Peyer's patch (tissue), 4 donors: ENCODE measurements at regions not wholly inside any gene's neighbourhood (a gene's known extent, or its start where the extent isn't known, plus 50 kb on each side); places are given as distances from the start of the nearest gene placed in this dataset.

ENCODE experiments used
- DNase-seq, 3 donors: peaks; one replicate each; pipeline ENCODE4 v3.0.0-alpha.2; 2017 to 2019
- H3K27ac ChIP-seq, 4 donors: fragments of 200-600 bp; sonication (generic); one replicate each; pipeline ENCODE4 v1.5.1; 2016 to 2019
- H3K27me3 ChIP-seq, 2 donors: fragments of 200-600 bp; sonication (generic); one replicate each; pipeline ENCODE4 v1.5.1; 2019
- H3K36me3 ChIP-seq, 3 donors: fragments of 200-600 bp; sonication (generic); one replicate each; pipeline ENCODE4 v1.5.1; 2016 to 2019
- H3K4me1 ChIP-seq, 4 donors: fragments of 200-600 bp; sonication (generic); one replicate each; pipeline ENCODE4 v1.5.1; 2016 to 2019
- H3K4me3 ChIP-seq, 4 donors: fragments of 200-600 bp; sonication (generic); 1 replicate in 3 of 4; 2 replicates in 1 of 4; pipeline ENCODE4 v1.5.1; 2016 to 2019; ENCODE audit warnings: mild to moderate bottlenecking in 1 of 4
- H3K9me3 ChIP-seq, 4 donors: fragments of 200-600 bp; sonication (generic); one replicate each; pipeline ENCODE4 v1.5.1; 2016 to 2019; ENCODE audit warnings: mild to moderate bottlenecking in 1 of 4
- CTCF ChIP-seq, 6 experiments: fragments of 450-650 bp in 4 of 6; fragments of 200-600 bp in 2 of 6; sonication (generic) in 1 of 6; IDR thresholded peaks; one replicate each; pipeline ENCODE4 v1.5.1; 2017 to 2019; ENCODE audit warnings: antibody characterized with exemption in 6 of 6, mild to moderate bottlenecking in 3 of 6, moderate library complexity in 1 of 6
- POLR2A ChIP-seq, 2 donors: fragments of 450-650 bp; IDR thresholded peaks; one replicate each; pipeline ENCODE4 v1.5.1; 2017; ENCODE audit warnings: antibody characterized with exemption in 2 of 2, mild to moderate bottlenecking in 2 of 2, moderate library complexity in 2 of 2

- no peaks in the 10 kb centered on the region for H3K9me3 ChIP-seq
- no peak overlapping the region for H3K27ac ChIP-seq
- no peaks in the 10 kb centered on the region for H3K36me3 ChIP-seq
- no peaks in the 10 kb centered on the region for H3K4me1 ChIP-seq
- no peak overlapping the region for H3K4me3 ChIP-seq
- TF ChIP-seq POLR2A (IDR thresholded peaks at IDR 0.05) (no peak), CTCF (IDR thresholded peaks at IDR 0.05) (no peak)
- H3K27me3 ChIP-seq = no peaks in the 10 kb centered on the region
- DNase-seq = no peak
Measured at GRCh38 chr10:90450797-90451196, 407.0 kb downstream of the HTR7 start.

DNA sequence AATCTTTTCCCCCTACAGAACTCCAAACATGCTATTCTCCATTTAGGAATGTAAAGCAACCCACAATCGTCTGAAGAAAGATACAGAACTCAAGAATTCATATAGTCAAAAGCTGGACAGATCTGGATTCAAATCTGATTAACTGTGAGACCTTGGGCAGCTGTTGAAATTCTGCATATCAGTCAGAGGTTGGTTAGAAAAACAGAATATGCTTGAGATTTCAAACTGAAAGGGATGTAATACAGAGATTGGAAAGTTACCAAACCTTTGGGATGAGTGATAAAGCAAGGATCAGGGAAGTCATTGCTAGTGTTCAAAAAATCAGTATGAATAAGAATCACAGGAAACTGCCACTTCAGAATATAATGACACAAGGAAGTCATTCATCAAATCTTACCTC is 406.6 kb downstream of the HTR7 start:
- Histone ChIP-seq H3K27ac (no peak overlapping the region), H3K4me3 (no peak overlapping the region), H3K36me3 (no peaks in the 10 kb centered on the region), H3K9me3 (no peaks in the 10 kb centered on the region), H3K27me3 (no peaks in the 10 kb centered on the region), H3K4me1 (no peaks in the 10 kb centered on the region)
- TF ChIP-seq POLR2A (IDR thresholded peaks at IDR 0.05) = no peak
- no peak for TF ChIP-seq CTCF (IDR thresholded peaks at IDR 0.05)
- no peak for DNase-seq

DNA sequence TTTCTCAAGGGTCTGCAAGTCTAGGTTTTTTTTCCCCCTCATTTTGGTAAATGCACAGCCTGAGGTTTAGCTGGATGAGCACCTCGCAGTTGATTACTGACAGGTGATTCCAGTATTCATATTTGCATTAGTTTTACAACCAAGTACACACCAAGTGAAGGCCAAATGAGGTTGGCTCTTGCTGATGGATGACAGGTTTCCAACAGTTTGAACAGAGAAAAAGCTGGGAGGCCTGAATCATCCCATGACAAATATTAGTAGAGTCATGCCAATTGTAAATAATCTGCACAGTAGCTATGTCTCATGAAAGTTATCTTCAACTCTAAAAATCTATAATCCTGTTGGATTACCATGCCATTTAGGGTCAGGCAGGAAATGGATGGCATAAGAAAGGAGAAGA is 399.8 kb downstream of the HTR7 start:
- no peak for DNase-seq
- Histone ChIP-seq H3K4me1 (no peaks in the 10 kb centered on the region), H3K27me3 (no peaks in the 10 kb centered on the region), H3K4me3 (no peak overlapping the region), H3K9me3 (no peaks in the 10 kb centered on the region), H3K27ac (no peak overlapping the region), H3K36me3 (no peaks in the 10 kb centered on the region)
- no peak for TF ChIP-seq CTCF (IDR thresholded peaks at IDR 0.05)
- no peak for TF ChIP-seq POLR2A (IDR thresholded peaks at IDR 0.05)

DNA sequence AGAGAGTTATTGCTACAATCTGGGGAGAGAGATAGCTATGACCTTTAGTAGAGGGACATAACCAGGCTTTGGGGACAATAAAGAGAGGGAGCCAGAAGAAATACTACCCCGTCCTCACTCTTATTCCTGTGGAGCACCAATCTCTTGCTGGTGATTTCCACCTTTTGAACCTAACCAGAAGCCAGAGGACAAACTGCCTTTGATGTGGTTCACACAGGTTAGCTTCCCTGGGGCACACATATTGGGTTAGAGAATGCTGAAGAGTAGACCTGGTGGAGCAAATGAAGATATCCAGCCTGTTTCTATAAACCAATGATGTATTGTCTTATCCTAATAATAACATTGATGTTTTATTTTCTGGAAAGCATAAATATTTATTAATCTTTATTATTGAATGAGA is 399.3 kb downstream of the HTR7 start:
- no peaks in the 10 kb centered on the region for H3K4me1 ChIP-seq
- no peaks in the 10 kb centered on the region for H3K27me3 ChIP-seq
- no peaks in the 10 kb centered on the region for H3K9me3 ChIP-seq
- no peak overlapping the region for H3K27ac ChIP-seq
- TF ChIP-seq CTCF (IDR thresholded peaks at IDR 0.05) = no peak
- no peak for TF ChIP-seq POLR2A (IDR thresholded peaks at IDR 0.05)
- DNase-seq = no peak
- no peak overlapping the region for H3K4me3 ChIP-seq
- H3K36me3 ChIP-seq = no peaks in the 10 kb centered on the region

DNA sequence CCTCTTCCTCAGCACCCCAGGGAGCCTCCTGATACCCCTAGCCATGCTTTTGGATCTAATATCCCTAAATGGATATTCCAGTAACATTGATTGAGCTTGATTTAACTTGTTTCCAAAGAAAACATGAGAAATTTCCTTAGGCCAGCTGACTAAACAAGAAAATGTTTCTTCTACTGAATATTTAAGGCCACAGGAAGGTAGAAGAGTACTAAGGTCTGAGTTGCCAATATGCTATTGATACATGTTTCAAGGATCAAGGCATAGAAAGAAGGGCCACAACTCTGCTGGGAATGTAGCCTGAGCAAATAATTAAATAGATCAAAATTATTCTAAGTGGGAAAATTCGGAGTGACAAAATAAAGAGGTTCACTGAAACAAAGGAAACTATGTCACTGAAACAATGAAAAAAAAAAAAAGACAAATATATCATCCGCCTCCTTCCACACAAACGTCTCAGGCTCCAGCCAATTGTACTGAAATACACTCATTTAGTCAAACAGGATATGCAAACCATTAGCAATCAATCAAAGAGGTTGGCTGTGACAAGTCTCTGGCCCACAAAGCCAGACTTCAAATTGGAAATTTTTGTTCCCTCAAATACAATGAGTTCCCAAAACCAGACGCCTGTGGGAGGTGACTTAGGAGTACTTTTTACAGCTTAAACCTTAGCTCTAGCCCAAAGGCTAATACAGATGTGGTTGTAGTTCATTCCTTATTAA is 396.2 kb downstream of the HTR7 start:
- Histone ChIP-seq H3K4me1 (no peaks in the 10 kb centered on the region), H3K9me3 (no peaks in the 10 kb centered on the region), H3K27ac (no peak overlapping the region), H3K27me3 (no peaks in the 10 kb centered on the region), H3K36me3 (no peaks in the 10 kb centered on the region), H3K4me3 (no peak overlapping the region)
- no peak for TF ChIP-seq POLR2A (IDR thresholded peaks at IDR 0.05)
- TF ChIP-seq CTCF (IDR thresholded peaks at IDR 0.05) = no peak
- no peak for DNase-seq
